Right lobe of liver (tissue), 4 donors: ENCODE measurements at regions not wholly inside any gene's neighbourhood (a gene's known extent, or its start where the extent isn't known, plus 50 kb on each side); places are given as distances from the start of the nearest gene placed in this dataset.

Experiments used
- CTCF ChIP-seq, 4 donors: fragments of 200-600 bp in 3 of 4; fragments of 450-650 bp in 1 of 4; IDR thresholded peaks; one replicate each; pipeline versions ENCODE4 v1.5.1 to v1.8.0; 2016 to 2022; ENCODE audit warnings: antibody characterized with exemption in 4 of 4, mild to moderate bottlenecking in 2 of 4
- POLR2A ChIP-seq: fragments of 450-650 bp; IDR thresholded peaks from one replicate; pipeline ENCODE4 v1.6.1; 2017; ENCODE audit warnings: antibody characterized with exemption, mild to moderate bottlenecking
- donor health status: DM: no; HTN: no; CAD: no.
- donor health status: DM: no; HTN: no; CAD: no.
- donor health status: DM: no; HTN: yes; CAD: no.

DNA sequence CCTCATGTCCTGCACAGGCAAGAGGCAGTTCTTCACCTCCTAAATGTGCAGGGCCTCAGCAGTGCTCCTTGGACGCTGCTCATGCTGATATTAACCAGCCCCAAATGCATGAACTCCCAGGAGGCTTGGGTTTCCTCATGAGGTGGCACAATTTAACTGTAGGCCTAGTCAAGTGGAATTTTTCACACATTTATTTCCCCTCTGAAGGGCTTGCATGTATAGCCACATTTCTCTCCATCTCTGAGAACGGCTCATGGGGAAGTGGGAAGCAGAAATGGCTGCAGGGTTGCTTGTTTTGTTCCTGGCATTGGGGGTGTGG lies 72.8 kb upstream of the PAX1 start:
- TF ChIP-seq CTCF (IDR thresholded peaks at IDR 0.05) = no peak
- no peak for TF ChIP-seq POLR2A
